Activated CD4-positive, alpha-beta T cell treated with anti-CD3 and anti-CD28 coated beads for 36 hours (primary cell): ENCODE measurements at regions not wholly inside any gene's neighbourhood (a gene's known extent, or its start where the extent isn't known, plus 50 kb on each side); places are given as distances from the start of the nearest gene placed in this dataset.

Experiments
- ATAC-seq: fragments of 200-7000 bp; cut with Tn5 transposase; one replicate; pipeline ENCODE4 v1.10.0; 2021; ENCODE audit warnings: mild to moderate bottlenecking, moderate library complexity
- CTCF ChIA-PET: fragments of 350-600 bp; sonication (Branson Sonifier 250); formaldehyde crosslinking; loops from one replicate; lab custom pipeline; 2021; ENCODE audit warnings: antibody characterized with exemption; lab: Charles Lee
- POLR2A ChIA-PET: fragments of 350-600 bp; sonication (Branson Sonifier 250); formaldehyde crosslinking; loops from one replicate; lab custom pipeline; 2021; ENCODE audit warnings: antibody characterized with exemption, inconsistent platforms; lab: Charles Lee
- DNase-seq: peaks from one replicate; pipeline ENCODE4 v3.0.0-alpha.2; 2020
- H3K27ac Mint-ChIP-seq: one replicate; pipeline ENCODE4 v1.8.0; 2021; ENCODE audit warnings: mixed read lengths
- H3K27me3 Mint-ChIP-seq: one replicate; pipeline ENCODE4 v1.8.0; 2021; ENCODE audit warnings: mixed read lengths
- H3K36me3 Mint-ChIP-seq: one replicate; pipeline ENCODE4 v1.8.0; 2021; ENCODE audit warnings: low read depth, mixed read lengths
- H3K4me1 Mint-ChIP-seq: one replicate; pipeline ENCODE4 v1.8.0; 2021; ENCODE audit warnings: mixed read lengths
- H3K4me3 Mint-ChIP-seq: one replicate; pipeline ENCODE4 v1.8.0; 2021; ENCODE audit warnings: mild to moderate bottlenecking, moderate library complexity, mixed read lengths
- H3K9me3 Mint-ChIP-seq: one replicate; pipeline ENCODE4 v1.8.0; 2021; ENCODE audit warnings: low read depth, mixed read lengths
- intact Hi-C, 2 experiments: fragments of 100-400 bp; cut with DNase I in 1 of 2; cut with micrococcal nuclease in 1 of 2; formaldehyde crosslinking; loops; one replicate each; pipeline versions ENCODE4 v1.14.2 to v1.15.1; 2022 to 2024; cut with DNase I, micrococcal nuclease

DNA sequence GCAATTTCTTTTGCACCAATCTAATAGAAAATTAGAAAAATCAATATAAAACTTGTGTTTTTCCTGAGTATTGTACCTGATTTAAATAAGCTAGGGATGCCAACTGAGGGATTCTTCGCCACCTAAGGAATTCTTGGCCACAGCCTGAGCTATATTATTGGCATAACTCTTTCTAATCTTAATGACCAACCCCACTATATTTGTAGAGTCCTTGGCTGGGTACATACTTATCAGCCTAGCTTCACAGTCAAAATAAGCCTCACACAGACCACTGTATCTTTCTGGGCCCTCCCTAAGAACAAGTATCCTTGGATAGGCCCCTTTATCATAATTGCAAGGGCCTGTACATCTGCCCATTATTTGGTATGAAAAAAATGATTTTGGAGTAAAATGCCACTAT lies 247.1 kb downstream of the DUSP6 start:
- DNase-seq (no peak), ATAC-seq (no peak)
- intact Hi-C loops, result no loop called here
- Mint-ChIP-seq H3K36me3 (no peaks in the 10 kb centered on the region), H3K27me3 (peaks cover 4% of the 10 kb centered on the region), H3K4me1 (no peaks in the 10 kb centered on the region), H3K4me3 (no peak overlapping the region), H3K9me3 (no peaks in the 10 kb centered on the region), H3K27ac (no peak overlapping the region)
- ChIA-PET POLR2A (no interaction called here), CTCF (no interaction called here)

DNA sequence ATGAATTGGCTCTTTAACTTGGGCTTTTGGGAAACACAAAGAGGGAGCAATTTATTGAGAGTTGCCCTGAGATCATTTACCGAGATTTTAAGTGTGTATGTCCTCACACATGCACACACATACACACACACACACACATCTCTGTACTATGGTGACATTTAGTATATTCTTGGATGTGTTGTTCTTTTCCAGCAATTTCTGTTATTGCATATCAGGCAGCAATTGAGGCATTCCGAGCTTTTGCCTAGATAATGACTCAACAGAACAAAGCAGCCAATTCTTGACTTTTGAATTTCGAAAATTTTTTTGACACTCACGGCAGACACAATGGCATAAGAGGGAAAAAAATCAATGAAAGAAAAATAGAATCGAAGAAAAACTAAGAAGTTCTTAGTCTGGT lies 248.5 kb downstream of the DUSP6 start:
- no peak for ATAC-seq
- no peaks in the 10 kb centered on the region for H3K36me3 Mint-ChIP-seq
- H3K27me3 Mint-ChIP-seq, result peaks cover 5% of the 10 kb centered on the region
- no peaks in the 10 kb centered on the region for H3K4me1 Mint-ChIP-seq
- H3K4me3 Mint-ChIP-seq, result no peak overlapping the region
- CTCF ChIA-PET, result no interaction called here
- no peaks in the 10 kb centered on the region for H3K9me3 Mint-ChIP-seq
- H3K27ac Mint-ChIP-seq, result no peak overlapping the region
- intact Hi-C loops, result no loop called here
- DNase-seq, result no peak
- POLR2A ChIA-PET, result no interaction called here

DNA sequence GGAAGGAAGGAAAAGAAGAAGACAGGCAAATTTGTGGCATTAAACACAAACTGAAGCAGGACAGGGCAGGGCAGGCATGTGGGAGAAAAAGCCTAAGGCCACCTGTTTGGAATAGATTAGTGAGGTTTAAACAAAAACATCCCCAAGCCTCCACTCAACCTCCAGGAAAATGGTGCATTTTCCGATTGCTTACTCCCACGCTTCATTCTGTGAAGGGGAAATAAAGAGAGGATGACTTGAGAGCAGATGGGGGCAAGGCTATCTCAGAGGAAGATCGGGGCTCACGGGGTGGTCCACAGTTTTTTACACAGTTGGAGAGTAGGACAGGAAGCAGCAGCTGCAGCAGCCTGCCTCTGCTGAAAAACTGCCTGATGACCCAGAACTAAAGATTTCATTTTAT lies 250.9 kb downstream of the DUSP6 start:
- Mint-ChIP-seq H3K27me3 (peaks cover 5% of the 10 kb centered on the region), H3K4me3 (no peak overlapping the region), H3K4me1 (no peaks in the 10 kb centered on the region), H3K27ac (no peak overlapping the region), H3K9me3 (no peaks in the 10 kb centered on the region), H3K36me3 (no peaks in the 10 kb centered on the region)
- ChIA-PET POLR2A (no interaction called here), CTCF (no interaction called here)
- intact Hi-C loops, result no loop called here
- DNase-seq, result no peak
- no peak for ATAC-seq

DNA sequence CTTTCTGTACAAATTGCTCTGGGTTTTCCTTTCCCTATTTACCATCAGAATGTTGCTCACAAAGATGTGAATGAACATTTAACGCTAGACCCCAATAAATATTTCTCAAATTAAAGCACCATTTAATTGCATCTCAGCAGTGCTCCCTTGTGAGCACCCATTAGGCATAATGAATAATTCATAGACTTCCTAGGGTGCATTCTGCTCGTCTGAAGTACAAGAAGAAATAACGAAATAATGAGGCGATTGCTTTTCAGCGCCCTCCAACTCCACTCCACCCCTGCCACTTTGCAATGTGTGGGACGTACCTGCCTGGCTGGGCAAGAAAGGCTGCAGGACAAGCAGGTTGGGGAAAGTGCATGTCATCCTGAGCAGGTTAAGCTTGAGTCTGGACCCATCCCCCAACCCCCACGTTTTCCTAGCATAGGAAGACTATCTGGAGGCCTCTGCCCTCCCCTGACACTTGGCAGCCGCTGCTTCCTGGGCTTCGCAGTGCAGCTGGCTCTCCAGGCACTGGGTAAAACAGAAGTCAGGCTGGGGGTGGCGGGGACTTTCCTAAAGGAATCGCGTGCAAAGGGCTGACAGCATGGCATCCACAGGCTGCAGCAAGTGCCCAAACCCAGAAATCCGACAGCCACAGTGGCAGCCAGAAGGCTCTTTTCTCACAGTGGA lies 253.7 kb downstream of the DUSP6 start:
- Mint-ChIP-seq H3K27ac (no peak overlapping the region), H3K4me3 (no peak overlapping the region), H3K9me3 (no peaks in the 10 kb centered on the region), H3K4me1 (peaks cover under 1% of the 10 kb centered on the region), H3K36me3 (no peaks in the 10 kb centered on the region), H3K27me3 (peaks cover 5% of the 10 kb centered on the region)
- intact Hi-C loops, result no loop called here
- no peak for DNase-seq
- no peak for ATAC-seq
- CTCF ChIA-PET, result no interaction called here
- POLR2A ChIA-PET, result no interaction called here

DNA sequence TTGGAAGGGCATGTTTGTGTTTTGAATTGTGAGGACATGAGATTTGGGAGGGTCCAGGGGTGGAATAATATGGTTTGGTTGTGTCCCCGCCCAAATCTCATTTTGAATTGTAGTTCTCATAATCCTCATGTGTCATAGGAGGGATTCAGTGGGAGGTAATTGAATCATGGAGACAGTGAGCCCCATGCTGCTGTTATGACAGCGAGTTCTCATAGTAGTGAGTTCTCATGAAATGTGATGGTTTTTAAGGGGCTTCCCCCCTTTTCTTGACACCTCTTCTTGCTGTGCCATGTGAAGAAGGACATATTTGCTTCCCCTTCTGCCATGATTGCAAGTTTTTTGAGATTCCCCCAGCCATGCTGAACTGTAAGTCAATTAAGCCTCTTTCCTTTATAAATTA lies 260.0 kb downstream of the DUSP6 start:
- DNase-seq, result peak; percentile 53
- Mint-ChIP-seq H3K27me3 (no peaks in the 10 kb centered on the region), H3K9me3 (peaks cover 19% of the 10 kb centered on the region), H3K36me3 (peaks cover 24% of the 10 kb centered on the region), H3K4me1 (peaks cover 27% of the 10 kb centered on the region), H3K4me3 (no peak overlapping the region), H3K27ac (peak overlapping the region; percentile 85)
- CTCF ChIA-PET, result no interaction called here
- ATAC-seq, result peak; percentile 90
- POLR2A ChIA-PET, result no interaction called here
- intact Hi-C loops, result loop anchor here (1.0 to 5.0 kb wide), 9 partner anchors 20 to 402 kb away; no protein-coding TSS in a partner anchor

DNA sequence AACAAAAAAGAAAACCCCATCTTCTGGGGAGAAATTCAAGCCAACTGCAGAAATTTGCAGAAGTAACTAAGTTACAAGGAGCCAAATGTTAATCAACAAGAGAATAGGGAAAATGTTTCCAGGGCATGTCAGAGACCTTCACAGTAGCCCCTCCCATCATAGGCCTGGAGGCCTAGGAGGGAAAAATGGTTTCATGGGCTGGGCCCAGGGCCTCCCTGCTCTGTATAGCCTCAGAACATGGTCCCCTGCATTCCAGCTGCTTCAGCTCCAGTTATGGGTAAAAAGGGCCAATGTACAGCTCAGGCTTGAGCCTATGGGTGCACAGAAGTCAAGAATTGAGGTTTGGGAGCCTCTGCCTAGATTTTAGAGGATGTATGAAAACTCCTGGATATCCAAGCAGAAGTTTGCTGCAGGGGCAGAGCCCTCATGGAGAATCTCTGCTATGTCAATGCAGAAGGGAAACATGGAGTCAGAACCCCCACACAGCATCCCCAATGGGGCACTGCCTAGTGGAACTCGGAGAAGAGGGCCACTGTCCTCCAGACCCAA lies 260.9 kb downstream of the DUSP6 start:
- POLR2A ChIA-PET, result no interaction called here
- Mint-ChIP-seq H3K9me3 (peaks cover 19% of the 10 kb centered on the region), H3K36me3 (peaks cover 24% of the 10 kb centered on the region), H3K4me3 (no peak overlapping the region), H3K27ac (peak overlapping the region; percentile 85), H3K4me1 (peaks cover 27% of the 10 kb centered on the region), H3K27me3 (no peaks in the 10 kb centered on the region)
- intact Hi-C loops, result loop anchor here in 1 of 2 experiments (5.0 kb wide), 1 partner anchor 136 kb away; no protein-coding TSS in a partner anchor
- CTCF ChIA-PET, result interaction anchor here (1.0 kb wide), 1 partner anchor 19 kb away, joined by 3 read pairs; no protein-coding TSS in a partner anchor
- ATAC-seq, result no peak
- DNase-seq, result no peak

DNA sequence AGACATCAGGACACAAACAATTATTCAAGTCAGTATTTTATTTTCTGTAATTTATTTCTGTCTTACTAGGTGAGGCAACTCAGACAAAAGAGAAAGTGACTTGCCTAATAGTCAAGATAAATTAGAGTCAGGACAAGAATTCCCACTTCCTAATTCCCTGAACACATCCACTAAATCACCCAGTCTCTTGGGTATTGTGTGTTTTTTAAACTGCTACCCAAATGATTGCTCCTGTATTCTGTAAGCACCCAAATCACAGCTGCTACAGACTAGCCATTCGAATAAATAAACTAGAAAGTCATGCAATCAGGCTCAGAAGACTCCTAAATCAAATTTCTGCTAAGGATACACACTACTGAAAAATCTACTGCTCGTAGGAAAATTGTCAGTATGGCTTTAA lies 263.0 kb downstream of the DUSP6 start:
- Mint-ChIP-seq H3K4me3 (no peak overlapping the region), H3K27me3 (peaks cover 5% of the 10 kb centered on the region), H3K9me3 (peaks cover 19% of the 10 kb centered on the region), H3K36me3 (peaks cover 24% of the 10 kb centered on the region), H3K4me1 (peaks cover 27% of the 10 kb centered on the region), H3K27ac (no peak overlapping the region)
- ATAC-seq (no peak), DNase-seq (no peak)
- ChIA-PET CTCF (interaction anchor here (1.2 kb wide), 1 partner anchor 11 kb away, joined by 3 read pairs; no protein-coding TSS in a partner anchor), POLR2A (interaction anchor here (1.0 kb wide), 1 partner anchor 17 kb away, joined by 4 read pairs; no protein-coding TSS in a partner anchor)
- intact Hi-C loops, result no loop called here

DNA sequence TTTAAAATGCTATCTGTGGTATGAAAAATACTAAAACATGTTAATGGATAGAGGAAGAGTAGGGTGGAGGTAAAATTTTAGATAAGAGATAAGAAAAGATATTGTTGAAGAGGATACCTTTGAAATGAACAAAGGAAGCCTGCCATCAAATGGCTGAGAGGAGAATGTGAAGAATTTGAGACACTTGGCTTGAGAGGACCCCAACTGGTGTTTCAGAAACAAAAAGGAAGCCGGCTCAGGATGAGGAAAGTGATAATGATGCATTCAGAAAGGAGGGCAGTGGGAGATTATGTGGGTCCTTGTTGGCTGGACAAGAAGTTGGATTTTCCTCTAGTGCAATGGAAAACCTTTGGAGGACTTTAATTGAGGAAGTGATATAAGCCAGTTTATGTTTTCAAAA lies 264.4 kb downstream of the DUSP6 start:
- H3K27me3 Mint-ChIP-seq, result peaks cover 5% of the 10 kb centered on the region
- POLR2A ChIA-PET, result no interaction called here
- peaks cover 18% of the 10 kb centered on the region for H3K9me3 Mint-ChIP-seq
- peaks cover 21% of the 10 kb centered on the region for H3K4me1 Mint-ChIP-seq
- intact Hi-C loops, result no loop called here
- H3K4me3 Mint-ChIP-seq, result no peak overlapping the region
- CTCF ChIA-PET, result interaction anchor here (0.6 to 1.2 kb wide), 3 partner anchors 9 to 93 kb away, joined by 3 read pairs; no protein-coding TSS in a partner anchor
- ATAC-seq, result no peak
- DNase-seq, result no peak
- peaks cover 19% of the 10 kb centered on the region for H3K36me3 Mint-ChIP-seq
- no peak overlapping the region for H3K27ac Mint-ChIP-seq

DNA sequence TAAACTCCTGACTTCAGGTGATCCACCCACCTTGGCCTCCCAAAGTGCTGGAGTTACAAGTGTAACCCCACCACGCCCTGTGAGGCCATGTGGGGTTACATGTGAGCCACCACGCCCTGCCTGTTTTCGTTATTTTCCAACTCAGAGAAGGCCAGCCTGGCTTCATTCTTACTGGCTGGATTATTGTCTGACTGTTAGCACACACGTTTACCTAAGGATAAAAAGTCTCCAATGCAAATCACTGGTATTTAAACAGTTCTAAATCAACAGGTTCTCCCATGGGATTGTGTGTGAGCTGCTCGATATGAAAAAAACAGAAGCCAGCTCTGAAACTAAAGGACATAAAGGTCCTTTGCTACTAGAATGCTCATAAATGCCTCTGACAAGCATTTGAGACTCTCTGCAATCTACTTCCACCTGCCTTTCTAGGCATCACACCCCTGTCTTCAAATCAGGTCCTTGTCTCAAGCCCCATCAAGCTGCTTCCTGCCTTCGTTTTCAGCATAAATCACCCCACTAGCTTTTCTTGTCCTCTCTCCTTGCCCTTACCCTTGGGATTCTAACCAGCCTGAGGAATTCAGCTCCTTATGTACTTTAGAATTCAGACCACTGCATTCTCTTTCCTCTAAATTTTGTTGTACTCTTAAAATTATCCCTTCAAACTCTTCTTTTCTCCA lies 265.0 kb downstream of the DUSP6 start:
- Mint-ChIP-seq H3K4me3 (no peak overlapping the region), H3K27me3 (peaks cover 5% of the 10 kb centered on the region), H3K27ac (no peak overlapping the region), H3K9me3 (peaks cover 13% of the 10 kb centered on the region), H3K36me3 (peaks cover 15% of the 10 kb centered on the region), H3K4me1 (peaks cover 17% of the 10 kb centered on the region)
- ChIA-PET POLR2A (no interaction called here), CTCF (interaction anchor here (1.2 kb wide), 1 partner anchor 16 kb away, joined by 3 read pairs; no protein-coding TSS in a partner anchor)
- ATAC-seq, result no peak
- intact Hi-C loops, result no loop called here
- DNase-seq, result no peak

DNA sequence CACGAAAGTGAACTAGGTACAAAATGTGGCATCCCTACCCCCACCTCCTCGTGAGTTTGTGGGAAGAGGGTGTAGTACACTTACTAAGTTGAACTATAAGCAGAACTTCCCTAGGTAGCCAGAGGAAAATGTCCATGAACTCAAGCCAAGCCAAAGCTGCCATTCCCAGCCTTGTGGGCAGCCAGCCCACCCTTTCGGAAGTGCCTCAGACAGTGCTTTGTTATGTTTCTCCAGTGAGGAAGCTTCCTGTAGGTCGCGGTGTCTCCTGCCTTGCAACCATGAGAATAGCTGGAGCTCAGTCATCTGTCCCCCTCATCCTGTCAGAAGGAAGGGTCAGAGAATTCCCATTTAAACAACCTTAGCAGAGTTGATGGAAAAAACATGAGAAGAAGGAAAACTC lies 266.9 kb downstream of the DUSP6 start:
- DNase-seq (no peak), ATAC-seq (no peak)
- intact Hi-C loops, result no loop called here
- peaks cover 4% of the 10 kb centered on the region for H3K9me3 Mint-ChIP-seq
- peaks cover 5% of the 10 kb centered on the region for H3K27me3 Mint-ChIP-seq
- ChIA-PET CTCF (no interaction called here), POLR2A (no interaction called here)
- no peak overlapping the region for H3K27ac Mint-ChIP-seq
- H3K4me3 Mint-ChIP-seq, result no peak overlapping the region
- H3K4me1 Mint-ChIP-seq, result peaks cover 22% of the 10 kb centered on the region
- peaks cover 4% of the 10 kb centered on the region for H3K36me3 Mint-ChIP-seq

DNA sequence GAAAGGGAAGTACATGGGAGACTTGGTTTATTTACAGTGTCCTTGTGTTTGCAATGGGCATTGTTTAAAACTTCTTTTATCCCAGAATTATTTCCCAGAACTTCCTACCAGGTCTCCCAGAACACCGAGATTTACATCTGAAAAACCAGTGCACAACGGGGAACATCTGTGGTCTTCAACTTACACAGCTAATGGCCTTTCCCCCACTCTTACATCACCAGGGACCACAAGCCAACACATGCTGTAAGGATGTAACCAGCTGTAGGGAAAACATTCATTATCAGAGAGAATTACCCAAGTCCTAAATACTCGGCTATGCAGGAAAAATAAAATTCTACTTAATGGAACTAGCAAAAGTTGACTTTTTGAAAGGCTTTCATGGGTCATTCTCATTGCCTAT lies 267.6 kb downstream of the DUSP6 start:
- peaks cover 5% of the 10 kb centered on the region for H3K27me3 Mint-ChIP-seq
- ATAC-seq (no peak), DNase-seq (no peak)
- intact Hi-C loops, result no loop called here
- POLR2A ChIA-PET, result no interaction called here
- peaks cover 19% of the 10 kb centered on the region for H3K4me1 Mint-ChIP-seq
- CTCF ChIA-PET, result no interaction called here
- H3K27ac Mint-ChIP-seq, result no peak overlapping the region
- no peaks in the 10 kb centered on the region for H3K9me3 Mint-ChIP-seq
- no peak overlapping the region for H3K4me3 Mint-ChIP-seq
- H3K36me3 Mint-ChIP-seq, result no peaks in the 10 kb centered on the region
